GM23248 (cell line): ENCODE measurements at regions not wholly inside any gene's neighbourhood (a gene's known extent, or its start where the extent isn't known, plus 50 kb on each side); places are given as distances from the start of the nearest gene placed in this dataset.

Experiments
- DNase-seq: peaks from one replicate; pipeline ENCODE4 v3.0.0-alpha.2; 2015
- H2AFZ ChIP-seq: fragments of 200-600 bp; sonication (generic); 2 replicates; pipeline ENCODE4 v1.6.1; 2016; ENCODE audit warnings: antibody characterized with exemption
- H3F3A ChIP-seq: fragments of 200-600 bp; sonication (generic); 2 replicates; pipeline ENCODE4 v1.6.1; 2016; ENCODE audit warnings: mild to moderate bottlenecking, antibody characterized with exemption, mixed run types; ENCODE audit not compliant: insufficient read depth
- H3K27ac ChIP-seq: fragments of 200-600 bp; sonication (generic); 2 replicates; pipeline ENCODE4 v1.5.1; 2016; ENCODE audit warnings: mild to moderate bottlenecking
- H3K27me3 ChIP-seq: fragments of 200-600 bp; sonication (generic); replicated peaks from 2 replicates; pipeline ENCODE4 v1.6.1; 2016; ENCODE audit warnings: mild to moderate bottlenecking; ENCODE audit not compliant: insufficient read depth
- H3K36me3 ChIP-seq: fragments of 200-600 bp; sonication (generic); 2 replicates; pipeline ENCODE4 v1.6.1; 2016; ENCODE audit warnings: low read depth, mild to moderate bottlenecking
- H3K4me1 ChIP-seq: fragments of 200-600 bp; sonication (generic); 2 replicates; pipeline ENCODE4 v1.6.1; 2016; ENCODE audit warnings: mild to moderate bottlenecking; ENCODE audit not compliant: insufficient read depth
- H3K4me2 ChIP-seq: fragments of 200-600 bp; sonication (generic); one replicate; pipeline ENCODE4 v1.6.1; 2016; ENCODE audit warnings: mild to moderate bottlenecking; ENCODE audit not compliant: unreplicated experiment
- H3K4me3 ChIP-seq: fragments of 200-600 bp; sonication (generic); 2 replicates; pipeline ENCODE4 v1.5.1; 2016; ENCODE audit warnings: mild to moderate bottlenecking
- H3K79me2 ChIP-seq: fragments of 200-600 bp; sonication (generic); 2 replicates; pipeline ENCODE4 v1.6.1; 2016; ENCODE audit warnings: mild to moderate bottlenecking; ENCODE audit not compliant: insufficient read depth
- H3K9ac ChIP-seq: fragments of 200-600 bp; sonication (generic); 2 replicates; pipeline ENCODE4 v1.6.1; 2016; ENCODE audit warnings: mild to moderate bottlenecking
- H3K9me2 ChIP-seq: fragments of 200-600 bp; sonication (generic); 2 replicates; pipeline ENCODE4 v1.6.1; 2016; ENCODE audit warnings: mixed run types, mild to moderate bottlenecking, moderate library complexity; ENCODE audit not compliant: insufficient read depth
- H3K9me3 ChIP-seq: fragments of 200-600 bp; sonication (generic); one replicate; pipeline ENCODE4 v1.6.1; 2017; ENCODE audit warnings: low read depth
- H4K20me1 ChIP-seq: fragments of 200-600 bp; sonication (generic); 2 replicates; pipeline ENCODE4 v1.6.0; 2016; ENCODE audit not compliant: insufficient read depth
- EZH2 ChIP-seq: fragments of 200-600 bp; sonication (generic); IDR thresholded peaks from 2 replicates; pipeline ENCODE4 v1.6.1; 2018; ENCODE audit warnings: antibody characterized with exemption, mild to moderate bottlenecking; ENCODE audit not compliant: insufficient read depth, poor library complexity, severe bottlenecking
- EZH2phosphoT487 ChIP-seq: fragments of 200-600 bp; sonication (generic); IDR thresholded peaks from 2 replicates; pipeline ENCODE4 v1.6.1; 2018; ENCODE audit warnings: antibody characterized with exemption, moderate library complexity, mild to moderate bottlenecking, low read depth; ENCODE audit not compliant: insufficient read depth
- WGBS, 2 experiments: methylation state at CpG; one replicate each; pipeline ENCODE4 v1.1.6; 2015 to 2017; ENCODE audit warnings: low lambda C conversion rate in 2 of 2, low coverage in 1 of 2; ENCODE audit errors: missing lambda C conversion rate in 2 of 2; 5-methylcytosine and 5-hydroxymethylcytosine counted together
- in situ Hi-C: fragments of 300-500 bp; cut with MboI; formaldehyde crosslinking; loops from 2 replicates; pipeline ENCODE4 v1.15.0; 2020

DNA sequence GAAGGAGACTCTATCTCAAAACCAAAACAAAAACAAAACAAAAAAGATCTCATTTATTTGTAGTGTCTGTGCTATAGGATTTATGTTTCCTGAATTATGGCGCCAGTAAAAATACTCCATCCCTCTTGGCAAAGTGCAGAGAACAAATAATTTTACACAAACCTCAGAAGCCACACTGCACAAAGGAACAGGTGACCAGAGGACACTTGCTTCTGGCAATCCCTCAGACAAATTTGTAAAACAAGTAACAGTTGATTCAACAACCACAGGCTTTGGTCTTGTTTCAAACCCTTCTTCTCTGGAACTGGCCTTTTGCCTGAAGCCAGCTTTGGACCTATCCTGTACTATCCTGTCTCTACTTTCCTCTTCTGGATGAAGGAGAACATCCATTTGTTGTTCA, 502.1 kb downstream of the DMAC1 start:
- Histone ChIP-seq H3K9me3 (no peaks in the 10 kb centered on the region), H3K4me1 (no peaks in the 10 kb centered on the region), H3K36me3 (no peaks in the 10 kb centered on the region), H3K9me2 (no peaks in the 10 kb centered on the region), H3K9ac (no peak overlapping the region), H4K20me1 (no peaks in the 10 kb centered on the region), H3K27ac (no peak overlapping the region), H2AFZ (no peak overlapping the region), H3F3A (no peaks in the 10 kb centered on the region), H3K4me2 (no peak overlapping the region), H3K79me2 (no peaks in the 10 kb centered on the region), H3K4me3 (no peak overlapping the region), H3K27me3 (peaks cover 2% of the 10 kb centered on the region)
- no peak for DNase-seq
- in situ Hi-C loops = no loop called here
- TF ChIP-seq EZH2phosphoT487 (no peak), EZH2 (no peak)
- WGBS, 2 experiments = 0 to 5% methylated on average over 1 of the region's 1 CpG

DNA sequence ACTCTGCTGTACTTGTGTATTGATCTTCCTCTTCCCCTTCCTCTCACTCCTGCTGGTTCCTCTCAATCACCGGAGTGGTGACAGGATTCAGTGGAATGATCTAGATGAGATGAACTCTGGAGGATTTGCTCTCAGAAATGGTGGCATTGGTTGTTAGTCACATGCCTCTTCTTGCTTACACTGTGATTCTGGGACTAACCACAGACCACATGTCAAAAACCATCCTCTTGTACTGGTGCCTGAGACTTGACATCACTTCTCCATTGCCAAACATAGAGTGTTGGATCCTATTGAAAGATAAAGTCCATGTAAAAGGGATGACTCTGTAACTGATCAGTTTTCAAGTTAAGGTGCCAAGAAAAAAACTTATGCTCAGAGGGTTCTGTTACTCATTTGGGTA, 506.5 kb downstream of the DMAC1 start:
- in situ Hi-C loops = no loop called here
- WGBS, 2 experiments = 74 to 77% methylated on average over 1 of the region's 1 CpG

DNA sequence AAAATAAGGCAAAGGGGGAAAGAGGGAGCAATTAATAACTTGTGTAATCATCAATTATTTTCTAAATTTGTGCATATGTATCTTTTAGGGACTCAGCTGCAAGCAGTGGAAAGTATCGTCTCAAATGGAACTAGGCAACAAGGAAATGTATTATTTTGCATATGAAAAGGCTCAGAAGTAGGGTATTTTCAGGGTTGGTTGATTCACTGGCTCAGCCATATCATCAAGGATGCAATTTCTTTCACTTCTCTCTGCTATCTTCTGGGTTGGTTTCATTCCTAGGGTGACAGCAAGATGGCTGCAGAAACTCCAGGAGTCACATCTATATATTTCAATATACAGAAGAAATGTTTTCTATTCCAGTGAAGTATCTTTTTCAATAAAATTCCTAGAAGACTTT, 509.8 kb downstream of the DMAC1 start:
- in situ Hi-C loops = no loop called here
- no peaks in the 10 kb centered on the region for H3F3A ChIP-seq
- no peaks in the 10 kb centered on the region for H3K4me1 ChIP-seq
- no peaks in the 10 kb centered on the region for H4K20me1 ChIP-seq
- no peak overlapping the region for H3K4me3 ChIP-seq
- WGBS, 2 experiments = 43 to 56% methylated on average over 1 of the region's 1 CpG
- no peak for DNase-seq
- no peak overlapping the region for H3K4me2 ChIP-seq
- H3K79me2 ChIP-seq = no peaks in the 10 kb centered on the region
- no peaks in the 10 kb centered on the region for H3K36me3 ChIP-seq
- no peak overlapping the region for H3K27ac ChIP-seq
- H2AFZ ChIP-seq = no peak overlapping the region
- no peak for TF ChIP-seq EZH2
- no peak for TF ChIP-seq EZH2phosphoT487
- no peak overlapping the region for H3K9ac ChIP-seq
- H3K9me3 ChIP-seq = no peaks in the 10 kb centered on the region
- peaks cover 4% of the 10 kb centered on the region; the same call in 1 of the 2 replicates for H3K27me3 ChIP-seq
- no peaks in the 10 kb centered on the region for H3K9me2 ChIP-seq

More for the DNA sequence above, 506.5 kb downstream of the DMAC1 start:
- no peaks in the 10 kb centered on the region; the same call in 1 of the 2 replicates for H3K27me3 ChIP-seq
- H3K9ac ChIP-seq = no peak overlapping the region
- H4K20me1 ChIP-seq = no peaks in the 10 kb centered on the region
- no peak for DNase-seq
- H3K4me2 ChIP-seq = no peak overlapping the region
- H2AFZ ChIP-seq = no peak overlapping the region
- TF ChIP-seq EZH2phosphoT487 = no peak
- no peak for TF ChIP-seq EZH2
- no peak overlapping the region for H3K27ac ChIP-seq
- H3K9me2 ChIP-seq = no peaks in the 10 kb centered on the region
- no peaks in the 10 kb centered on the region for H3K79me2 ChIP-seq
- H3K36me3 ChIP-seq = no peaks in the 10 kb centered on the region
- no peaks in the 10 kb centered on the region for H3F3A ChIP-seq
- no peaks in the 10 kb centered on the region for H3K9me3 ChIP-seq
- H3K4me3 ChIP-seq = no peak overlapping the region
- no peaks in the 10 kb centered on the region for H3K4me1 ChIP-seq

- in situ Hi-C loops = no loop called here
- DNase-seq = no peak
Measured at GRCh38 chr9:7287986-7288385, 511.6 kb downstream of the DMAC1 start.

DNA sequence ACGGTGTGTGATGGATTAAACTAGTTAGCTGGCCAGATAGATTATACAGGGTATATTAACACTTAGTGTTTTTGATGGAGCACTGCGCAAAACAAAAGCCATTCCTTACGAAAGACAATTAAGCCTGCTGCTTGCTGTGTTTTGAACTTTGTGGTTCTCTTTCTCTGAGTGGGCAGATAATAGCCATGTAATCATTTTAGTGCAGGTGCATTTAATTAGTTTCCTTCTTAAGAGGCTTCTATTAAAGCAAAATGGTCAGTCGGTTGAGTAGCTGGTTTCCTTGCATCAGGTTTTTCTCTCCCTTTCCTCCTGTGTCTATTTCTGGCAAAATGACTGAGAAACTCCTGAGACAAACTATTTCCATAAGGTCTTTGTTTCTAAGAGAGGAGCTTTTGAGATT, 512.5 kb downstream of the DMAC1 start:
- WGBS, 2 experiments = 44 to 45% methylated on average over 4 of the region's 4 CpGs
- H3K36me3 ChIP-seq = no peaks in the 10 kb centered on the region
- no peak overlapping the region for H3K9ac ChIP-seq
- H3K27me3 ChIP-seq = peaks cover 4% of the 10 kb centered on the region; the same call in 1 of the 2 replicates
- no peak for DNase-seq
- H3K79me2 ChIP-seq = no peaks in the 10 kb centered on the region
- no peak overlapping the region for H3K4me2 ChIP-seq
- no peaks in the 10 kb centered on the region for H3K4me1 ChIP-seq
- TF ChIP-seq EZH2phosphoT487 (no peak), EZH2 (no peak)
- no peaks in the 10 kb centered on the region for H3F3A ChIP-seq
- no peak overlapping the region for H3K27ac ChIP-seq
- in situ Hi-C loops = no loop called here
- no peaks in the 10 kb centered on the region for H3K9me3 ChIP-seq
- no peak overlapping the region for H2AFZ ChIP-seq
- no peak overlapping the region for H3K4me3 ChIP-seq
- no peaks in the 10 kb centered on the region for H3K9me2 ChIP-seq
- no peaks in the 10 kb centered on the region for H4K20me1 ChIP-seq

More at GRCh38 chr9:7287986-7288385, 511.6 kb downstream of the DMAC1 start:
- Histone ChIP-seq H3K9ac (no peak overlapping the region), H3K9me3 (no peaks in the 10 kb centered on the region), H3K79me2 (no peaks in the 10 kb centered on the region), H3K36me3 (no peaks in the 10 kb centered on the region), H3K27me3 (peaks cover 4% of the 10 kb centered on the region; the same call in 1 of the 2 replicates), H4K20me1 (no peaks in the 10 kb centered on the region), H3K4me2 (no peak overlapping the region), H2AFZ (no peak overlapping the region), H3K4me3 (no peak overlapping the region), H3K27ac (no peak overlapping the region), H3K9me2 (no peaks in the 10 kb centered on the region), H3K4me1 (no peaks in the 10 kb centered on the region), H3F3A (no peaks in the 10 kb centered on the region)
- TF ChIP-seq EZH2phosphoT487 = no peak
- TF ChIP-seq EZH2 = no peak
